ENCODE measurements at regions not wholly inside any gene's neighbourhood (a gene's known extent, or its start where the extent isn't known, plus 50 kb on each side); places are given as distances from the start of the nearest gene placed in this dataset.

- TF ChIP-seq FOXM1 (IDR thresholded peaks at IDR 0.05; ENCODE audit: borderline replicate concordance): no peak
- no peak for TF ChIP-seq ELF4 (IDR thresholded peaks at IDR 0.05)
- TF ChIP-seq SUZ12 (IDR thresholded peaks at IDR 0.05): no peak
- TF ChIP-seq SP1 (IDR thresholded peaks at IDR 0.05): no peak
- TF ChIP-seq FOXA1 (IDR thresholded peaks at IDR 0.05): no peak
- no peak for TF ChIP-seq ZNF384 (IDR thresholded peaks at IDR 0.05)
- no peak for TF ChIP-seq HDGF (IDR thresholded peaks at IDR 0.05; ENCODE audit: borderline replicate concordance)
- no peak for TF ChIP-seq BHLHE40 (IDR thresholded peaks at IDR 0.05; ENCODE audit: borderline replicate concordance)
- no peak for TF ChIP-seq FOXK2 (IDR thresholded peaks at IDR 0.05)
- no peak for TF ChIP-seq ARNT (IDR thresholded peaks at IDR 0.05)
These were observed 170.2 kb downstream of the HAO1 start for GRCh38 chr20:7770046-7770445.
